Tongue (tissue), 1 donor: ENCODE measurements at regions not wholly inside any gene's neighbourhood (a gene's known extent, or its start where the extent isn't known, plus 50 kb on each side); places are given as distances from the start of the nearest gene placed in this dataset.
"Not testable (repeated sequence)": the region's sequence is repeated elsewhere in the genome, so short reads cannot be mapped to it uniquely, and the experiment has no call there.

Experiments used
- DNase-seq: peaks from one replicate; pipeline ENCODE4 v3.0.0-alpha.2; 2015

DNA sequence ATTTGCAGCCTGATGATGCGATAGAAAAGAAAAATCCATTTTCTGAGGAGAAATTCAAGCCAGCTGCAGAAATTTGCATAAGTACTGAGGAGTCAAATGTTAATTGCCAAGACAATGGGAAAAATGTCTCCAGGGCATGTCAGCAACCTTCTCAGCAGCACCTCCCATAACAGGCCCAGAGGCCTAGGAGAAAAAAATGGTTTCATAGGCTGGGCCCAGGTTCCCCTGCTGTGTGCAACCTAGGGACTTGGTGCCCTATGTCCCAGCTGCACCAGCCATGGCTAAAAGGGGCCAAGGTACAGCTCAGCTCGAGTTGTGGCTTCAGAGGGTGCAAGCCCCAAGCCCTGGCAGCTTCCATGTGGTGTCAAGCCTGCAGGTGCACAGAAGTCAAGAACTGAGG is 144.8 kb upstream of the PRKD1 start:
- not testable (repeated sequence) for DNase-seq

DNA sequence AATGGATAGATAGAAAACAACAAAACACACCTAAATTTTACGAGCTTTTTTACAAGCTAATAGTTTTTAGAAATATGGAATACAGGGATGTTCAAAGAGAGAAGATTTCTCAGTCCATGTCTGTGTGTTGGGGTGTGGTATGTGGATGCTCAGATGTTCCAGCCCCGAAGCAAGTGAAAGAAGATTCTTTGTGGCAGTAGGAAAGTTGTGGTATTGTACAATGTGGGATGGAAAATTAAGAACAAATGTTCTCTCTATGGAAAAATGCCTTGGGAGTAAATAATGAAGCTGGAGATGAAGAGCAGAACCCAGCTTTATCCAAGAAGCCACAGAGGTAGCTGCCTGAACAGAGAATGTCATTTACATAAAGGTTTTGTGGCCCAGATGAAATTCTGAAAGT is 150.3 kb upstream of the PRKD1 start:
- peak; percentile 21 for DNase-seq

DNA sequence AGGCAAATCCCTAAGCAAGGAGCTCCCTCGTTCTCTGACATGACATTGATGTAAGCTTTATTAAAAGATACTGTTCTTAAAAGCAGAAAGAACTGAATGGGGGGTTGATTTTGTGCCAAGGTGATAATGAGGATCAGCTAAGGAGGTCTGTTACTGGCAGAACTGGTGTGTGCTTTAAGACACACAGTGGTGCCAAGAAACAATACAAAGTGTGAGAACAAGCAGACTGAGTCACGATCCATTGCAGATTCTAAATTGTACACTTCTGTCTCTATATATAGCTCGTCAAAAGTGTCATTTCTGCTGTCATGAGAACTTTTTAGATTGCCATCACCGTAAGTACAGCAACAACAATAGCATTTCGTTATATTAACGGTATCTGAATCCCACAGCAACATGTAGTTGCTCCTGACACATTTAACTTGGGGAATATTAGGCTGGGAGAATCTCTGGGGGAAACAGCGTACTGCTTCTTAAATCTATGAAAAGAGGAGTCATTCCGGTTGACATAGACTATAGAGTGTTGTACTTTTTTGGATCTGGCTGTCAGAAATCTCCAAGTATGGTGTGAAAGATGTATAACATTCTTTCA is 151.3 kb upstream of the PRKD1 start:
- no peak for DNase-seq

DNA sequence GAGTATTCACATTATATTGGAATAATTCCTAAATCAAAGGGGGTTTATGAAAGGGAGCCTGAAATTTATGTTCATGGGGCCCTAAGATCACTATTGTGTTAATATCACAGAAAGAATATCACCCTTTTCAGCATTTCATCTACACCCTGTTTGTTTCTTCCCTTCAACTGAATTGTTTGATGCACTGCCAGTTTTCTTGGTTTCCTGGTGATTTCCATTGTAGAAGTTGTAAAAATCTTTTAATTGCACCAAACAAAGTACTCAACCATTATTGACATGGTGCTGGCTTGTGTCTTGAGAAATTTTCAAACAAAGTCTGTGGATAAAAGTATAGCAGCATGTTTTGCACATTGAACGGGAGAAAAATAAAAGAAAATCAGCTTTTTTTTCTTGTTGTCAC is 154.8 kb upstream of the PRKD1 start:
- DNase-seq: no peak

DNA sequence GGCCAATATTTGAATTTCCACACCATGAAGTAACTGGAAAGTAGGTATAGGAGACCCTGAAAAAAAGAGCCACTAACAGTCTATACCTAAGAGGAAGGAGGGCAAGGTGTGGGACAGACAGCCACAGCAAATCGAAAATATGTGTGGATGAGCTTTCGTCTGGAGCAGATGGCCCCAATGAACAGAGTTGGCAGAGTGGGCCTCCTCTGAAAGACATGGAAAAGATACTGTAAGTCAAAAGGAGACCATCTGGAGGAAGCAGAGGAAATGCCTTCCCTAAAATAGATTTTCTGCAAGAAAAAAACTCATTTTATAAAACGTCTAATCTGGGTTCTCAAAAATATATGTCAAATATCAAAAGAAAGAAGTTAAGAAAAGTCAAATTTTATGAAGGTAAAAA is 157.2 kb upstream of the PRKD1 start:
- no peak for DNase-seq

DNA sequence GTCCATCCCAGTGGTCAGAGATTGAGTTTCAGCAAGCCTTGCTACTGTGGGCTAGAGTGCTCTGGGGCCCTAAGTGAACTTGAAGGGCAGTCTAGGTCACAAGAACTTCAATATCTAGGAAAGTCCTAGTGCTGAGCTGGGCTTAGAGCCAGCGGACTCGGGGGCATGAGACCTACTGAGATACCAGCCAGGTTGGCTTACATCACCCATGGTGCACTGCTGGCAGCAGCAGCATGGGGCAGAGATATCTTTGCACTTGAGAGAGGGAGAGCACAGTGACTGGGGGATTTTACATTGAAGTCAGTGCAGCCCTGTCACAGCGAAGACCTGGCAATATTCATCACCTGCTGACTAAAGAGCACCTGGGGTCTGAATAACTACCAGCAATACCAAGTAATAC is 158.3 kb upstream of the PRKD1 start:
- DNase-seq: no peak

DNA sequence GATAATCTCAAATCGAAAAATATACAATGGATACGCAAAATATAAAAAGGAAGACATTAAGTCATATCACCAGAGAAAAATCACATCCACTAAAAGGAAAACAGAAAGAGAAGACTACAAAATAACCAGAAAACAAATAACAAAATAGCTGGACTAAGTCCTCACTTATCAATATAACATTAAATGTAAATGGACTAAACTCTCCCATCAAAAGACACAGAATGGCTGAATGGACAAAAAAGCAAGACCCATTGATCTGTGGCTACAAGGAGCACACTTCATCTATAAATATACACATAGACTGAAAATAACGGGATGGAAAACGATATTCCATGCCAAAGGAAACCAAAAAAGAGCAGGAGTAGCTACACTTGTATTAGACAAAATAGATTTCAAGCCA is 161.0 kb upstream of the PRKD1 start:
- no peak for DNase-seq

DNA sequence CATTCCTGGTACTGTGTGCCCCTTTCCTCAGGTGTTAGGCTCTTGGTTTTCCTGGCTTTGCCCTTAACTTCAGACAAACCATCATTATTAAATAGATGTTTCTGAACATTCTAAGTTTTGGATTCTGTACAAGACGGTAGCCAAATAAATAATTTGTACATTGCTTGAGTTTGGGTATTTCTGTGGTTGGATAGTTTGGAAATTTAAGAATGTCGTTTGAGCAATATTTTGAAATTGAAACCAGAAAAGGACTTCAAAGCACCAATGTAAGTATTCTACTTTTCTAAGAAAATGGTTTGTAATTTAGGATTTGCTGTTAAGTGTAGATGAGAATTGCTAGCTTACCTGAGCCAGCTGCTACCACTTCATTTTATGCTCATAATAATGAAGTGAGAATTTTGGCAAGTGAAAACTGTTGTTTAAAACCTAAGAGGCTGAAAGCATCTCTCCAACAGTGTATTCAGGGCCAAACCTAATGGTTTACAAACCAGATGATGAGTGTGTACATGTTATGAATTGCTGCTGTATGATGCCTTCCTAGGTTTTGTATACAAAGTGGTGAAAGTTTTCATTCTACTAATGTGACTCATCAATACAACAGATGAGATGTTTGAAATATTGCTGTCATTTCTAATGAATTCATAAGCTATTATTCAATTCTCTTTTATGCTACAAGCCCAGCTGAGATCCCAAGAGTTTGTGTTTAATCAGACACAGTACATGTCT is 181.5 kb upstream of the PRKD1 start:
- DNase-seq: no peak

DNA sequence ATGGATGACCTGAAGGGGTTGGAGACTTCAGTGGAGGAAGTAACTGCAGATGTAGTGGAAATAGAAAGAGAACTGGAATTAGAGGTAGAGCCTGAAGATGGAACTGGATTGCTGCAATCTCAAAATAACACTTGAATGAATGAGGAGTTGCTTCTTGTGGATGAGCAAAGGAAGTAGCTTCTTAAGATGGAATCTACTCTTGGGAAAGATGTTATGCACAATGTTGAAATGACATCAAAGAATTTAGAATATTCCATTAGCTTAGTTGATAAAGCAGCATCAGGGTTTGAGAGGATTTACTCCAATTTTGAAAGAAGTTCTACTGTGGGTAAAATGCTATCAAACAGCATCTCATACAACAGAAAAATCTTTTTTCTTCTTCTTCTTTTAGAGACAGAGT is 186.4 kb upstream of the PRKD1 start:
- DNase-seq: no peak

DNA sequence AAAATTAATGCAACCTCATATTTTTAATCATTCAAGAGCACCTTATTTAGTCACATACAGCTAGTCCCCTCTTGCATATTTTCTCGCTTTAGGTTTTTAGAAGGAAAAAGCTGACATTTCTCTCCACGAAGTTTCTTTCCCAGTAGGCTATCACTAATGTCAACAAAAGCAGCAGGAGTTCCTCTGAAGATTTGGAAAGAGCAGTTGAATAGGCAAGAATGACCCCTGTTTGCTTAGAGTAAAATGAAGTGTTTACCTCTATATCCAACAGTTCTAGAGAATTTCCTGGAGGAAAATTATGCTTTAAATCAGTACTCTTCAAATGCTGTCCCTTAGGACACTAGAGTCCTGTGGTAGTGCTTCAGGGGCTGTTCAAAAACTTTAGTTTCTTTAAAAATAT is 188.1 kb upstream of the PRKD1 start:
- DNase-seq: no peak

DNA sequence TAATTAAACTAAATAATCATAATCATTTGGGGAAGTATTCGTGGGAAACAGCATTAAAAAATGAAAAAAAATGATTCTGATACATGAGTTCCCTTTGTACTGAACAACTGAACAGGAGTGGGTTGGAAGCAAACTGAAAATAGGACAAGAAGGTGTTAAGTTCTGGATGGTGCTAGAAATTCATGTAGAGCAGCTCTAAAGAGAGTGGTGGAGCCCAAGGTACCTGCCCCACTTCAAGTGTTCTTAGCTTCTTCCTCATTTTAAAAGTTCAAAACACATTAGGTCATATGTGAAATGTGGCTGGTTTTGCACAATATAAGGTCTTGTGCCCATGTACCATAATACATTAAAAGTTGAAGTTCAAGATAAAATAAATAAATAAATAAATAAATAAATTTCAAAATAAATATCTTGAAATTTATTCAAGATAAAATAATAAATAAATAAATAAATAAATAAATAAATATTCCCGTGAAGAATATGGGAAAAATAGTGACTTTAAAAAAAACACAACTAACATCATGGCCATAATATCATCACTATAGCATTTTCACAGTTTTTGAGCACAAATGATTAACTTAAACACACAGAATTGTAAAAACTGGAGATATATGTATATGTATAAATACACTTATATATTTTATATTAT is 191.5 kb upstream of the PRKD1 start:
- DNase-seq: no peak

DNA sequence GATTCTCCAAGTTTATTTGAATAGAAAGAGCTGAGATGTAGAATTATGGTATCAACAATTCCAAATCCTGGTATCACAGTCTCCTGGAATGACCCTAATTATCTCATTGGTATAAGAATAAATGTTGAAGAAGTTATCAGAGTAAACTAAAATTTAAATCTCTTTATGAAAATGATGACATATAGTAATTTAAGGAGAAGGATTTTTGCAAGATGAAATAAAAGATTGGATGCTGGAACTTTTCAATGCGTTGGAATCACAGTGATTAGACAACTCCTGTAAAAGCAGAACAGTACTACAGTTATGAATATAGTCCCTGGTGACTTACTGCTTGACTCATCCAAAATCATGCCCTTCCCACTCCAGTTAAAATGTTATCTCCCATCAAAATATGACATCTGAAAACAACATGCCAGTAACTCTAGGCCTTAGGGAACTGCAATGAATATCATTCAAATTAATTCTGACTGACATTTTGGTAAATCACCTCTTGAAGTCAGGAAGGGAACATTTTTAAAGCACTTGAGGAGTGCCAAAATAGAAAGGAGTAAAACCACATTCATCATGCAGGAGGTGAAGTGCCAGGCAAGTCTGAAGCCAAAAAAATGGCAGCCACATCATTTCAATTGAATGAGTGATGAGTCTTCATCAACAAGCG is 197.8 kb upstream of the PRKD1 start:
- DNase-seq: no peak

DNA sequence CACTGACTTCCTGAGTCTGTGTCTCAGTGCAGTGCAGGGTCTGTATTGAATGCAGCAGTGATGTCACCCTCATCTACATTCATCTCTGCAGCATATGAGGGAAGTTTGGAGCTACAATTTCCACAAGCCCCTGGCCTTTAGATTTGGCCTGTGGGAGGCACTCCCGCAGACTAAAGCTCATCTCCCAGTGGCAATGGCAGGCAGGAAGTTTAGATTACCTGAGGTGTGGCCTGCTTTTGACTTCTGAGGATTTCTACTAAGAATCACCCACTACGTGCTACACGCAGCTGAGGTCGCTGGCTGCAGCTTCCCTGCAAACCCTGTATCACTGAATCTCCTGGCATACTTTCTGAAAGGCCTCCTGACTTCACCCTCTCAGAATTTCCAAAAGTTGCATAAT is 202.2 kb upstream of the PRKD1 start:
- no peak for DNase-seq

DNA sequence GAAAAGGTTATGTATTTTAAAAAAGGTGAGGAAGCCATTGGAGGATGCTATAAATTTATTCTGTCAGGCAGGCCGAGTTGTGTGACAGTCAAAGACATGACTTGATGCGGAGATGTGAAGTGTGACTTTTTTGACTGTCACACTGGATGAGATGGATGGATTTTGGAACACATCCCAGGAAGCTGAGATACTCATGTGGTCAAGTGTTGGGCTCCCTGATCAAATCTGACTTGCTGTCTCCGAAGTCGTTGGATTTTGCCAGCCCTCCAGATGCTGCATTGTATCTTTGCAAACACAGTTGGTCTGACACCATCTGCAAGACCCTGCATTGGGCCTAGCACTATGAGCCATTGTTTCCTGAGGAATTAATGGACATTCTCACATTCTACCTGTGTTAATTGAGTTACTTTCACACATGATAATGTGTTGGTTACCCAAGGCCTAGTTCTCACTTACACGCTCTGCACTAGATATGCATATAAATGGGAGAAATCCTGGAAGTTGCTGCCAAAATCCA is 204.0 kb upstream of the PRKD1 start:
- no peak for DNase-seq

DNA sequence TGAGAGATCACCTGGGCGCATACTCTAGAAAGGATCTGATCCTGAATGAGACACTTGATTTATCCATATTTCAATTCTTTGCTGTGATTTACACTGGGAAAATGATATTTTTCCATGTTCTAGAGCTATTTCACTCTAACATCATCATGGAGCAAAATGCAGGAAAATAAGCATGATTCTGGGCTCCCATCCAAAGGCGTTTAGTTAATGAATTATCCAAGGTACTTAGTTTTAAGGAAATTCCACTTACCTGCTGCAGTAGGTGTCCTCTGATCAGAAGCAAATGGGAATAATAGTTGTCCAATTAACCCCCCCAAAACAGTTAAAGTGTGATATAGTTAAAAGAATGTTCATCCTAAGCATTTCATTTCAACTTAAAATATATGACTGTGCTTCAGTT is 204.5 kb upstream of the PRKD1 start:
- no peak for DNase-seq

DNA sequence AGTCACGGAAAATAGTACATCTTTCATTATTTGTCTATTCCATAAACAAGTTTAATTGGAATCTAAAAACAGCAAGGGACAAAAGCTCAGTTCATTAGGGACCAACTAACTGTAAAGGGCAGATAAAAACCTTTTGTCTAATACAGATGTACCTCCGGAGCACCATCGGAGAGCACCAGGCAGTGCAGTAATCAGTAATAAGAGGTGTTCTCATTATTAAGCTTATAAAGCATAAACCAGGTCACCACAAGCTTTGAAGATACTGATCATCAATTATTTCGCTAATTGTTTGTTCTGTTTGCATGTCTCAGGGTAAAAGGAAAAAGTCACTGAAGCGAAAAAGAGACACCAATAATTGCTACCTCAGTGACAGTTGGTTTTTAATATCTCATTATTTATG is 207.3 kb upstream of the PRKD1 start:
- DNase-seq: no peak

DNA sequence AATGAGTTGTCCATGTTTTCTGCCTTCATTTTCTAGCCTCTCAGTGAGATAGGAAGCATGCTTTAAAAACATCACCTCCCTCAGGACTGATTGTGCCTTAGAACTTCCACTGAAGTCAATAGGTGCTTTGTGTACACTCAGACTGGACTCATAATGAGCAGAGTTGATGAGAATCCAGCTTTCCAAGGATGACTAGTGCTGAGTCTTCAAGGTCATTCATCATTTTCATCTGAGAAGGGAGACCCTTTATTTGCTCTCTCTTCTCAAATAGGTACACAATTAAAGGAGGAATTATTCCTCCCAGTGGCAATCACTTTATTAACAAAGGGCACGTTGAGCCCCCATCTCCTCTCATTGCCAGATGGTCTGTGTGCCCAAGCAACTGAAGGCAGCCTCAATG is 210.9 kb upstream of the PRKD1 start:
- no peak for DNase-seq

DNA sequence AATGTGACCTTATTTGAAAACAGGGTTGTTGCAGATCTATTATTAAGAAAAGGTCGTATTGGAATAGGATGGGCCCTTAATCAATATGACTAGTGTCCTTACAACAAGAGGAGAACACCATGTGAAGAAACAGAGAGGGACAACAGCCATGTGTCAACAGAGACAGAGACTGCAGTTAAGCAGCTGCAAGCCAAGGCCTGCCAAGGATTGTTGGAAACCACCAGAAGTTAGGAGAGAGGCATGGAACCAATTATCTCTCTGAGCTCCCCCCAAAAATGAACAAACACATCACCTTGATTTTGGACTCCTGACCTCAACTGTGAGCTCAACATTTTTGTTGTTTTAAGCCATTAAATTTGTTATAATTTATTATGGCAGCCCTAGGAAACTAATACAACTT is 214.6 kb upstream of the PRKD1 start:
- DNase-seq: no peak

DNA sequence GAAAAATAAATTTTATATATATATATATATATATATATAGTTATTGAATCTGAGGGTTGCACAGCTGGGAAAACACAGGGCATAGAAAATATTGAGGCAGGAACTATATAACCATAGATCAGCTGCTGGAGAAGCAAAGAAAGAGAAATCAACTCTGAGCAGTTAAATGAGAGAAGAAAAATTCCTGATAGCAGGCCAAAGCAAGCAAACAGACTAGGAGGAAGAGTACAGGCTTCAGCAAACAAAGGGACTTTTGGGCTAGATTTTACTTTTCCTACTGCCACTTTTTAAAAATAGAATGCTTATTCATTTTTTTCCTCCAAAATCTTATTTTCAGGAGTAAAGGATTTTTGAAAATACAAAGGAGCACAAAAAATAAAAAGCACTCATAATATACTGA is 216.0 kb upstream of the PRKD1 start:
- DNase-seq: peak; percentile 18

DNA sequence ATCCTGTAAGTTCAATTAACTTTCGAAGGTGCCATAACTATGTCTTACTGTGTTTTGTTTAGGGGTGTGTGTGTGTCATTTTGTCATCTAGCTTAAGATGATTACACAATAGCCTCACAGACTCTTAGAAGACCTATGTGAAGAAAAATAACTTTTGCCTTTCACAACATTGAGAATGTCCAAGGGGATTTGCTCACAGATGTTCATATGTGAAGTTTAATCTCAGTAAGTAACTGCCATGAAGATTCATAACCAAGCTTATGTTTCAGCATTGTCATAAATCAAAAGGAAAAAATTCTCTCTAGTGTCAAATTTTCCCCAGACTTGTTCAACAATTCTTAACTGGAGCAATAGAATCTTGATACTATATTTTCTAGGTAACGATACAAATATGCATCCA is 226.1 kb upstream of the PRKD1 start:
- DNase-seq: no peak

DNA sequence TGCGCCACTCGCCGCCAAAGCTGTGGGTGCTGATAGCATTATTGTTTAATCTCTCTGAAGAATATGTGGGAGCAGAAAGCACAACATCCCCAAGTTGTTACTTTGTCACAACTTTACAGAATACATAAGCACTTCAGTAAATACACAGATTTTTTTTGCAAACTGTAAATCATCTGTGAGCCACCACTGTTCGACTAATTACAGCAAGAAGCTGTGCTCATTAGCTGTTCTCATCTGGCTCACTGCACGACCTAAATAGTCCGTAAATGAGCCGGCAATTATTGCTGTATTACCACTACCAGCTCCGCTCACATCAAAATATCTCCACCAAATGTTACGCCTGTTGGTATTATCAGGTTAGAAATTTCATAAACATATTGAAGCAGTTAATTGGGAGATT is 228.9 kb upstream of the PRKD1 start:
- DNase-seq: no peak

DNA sequence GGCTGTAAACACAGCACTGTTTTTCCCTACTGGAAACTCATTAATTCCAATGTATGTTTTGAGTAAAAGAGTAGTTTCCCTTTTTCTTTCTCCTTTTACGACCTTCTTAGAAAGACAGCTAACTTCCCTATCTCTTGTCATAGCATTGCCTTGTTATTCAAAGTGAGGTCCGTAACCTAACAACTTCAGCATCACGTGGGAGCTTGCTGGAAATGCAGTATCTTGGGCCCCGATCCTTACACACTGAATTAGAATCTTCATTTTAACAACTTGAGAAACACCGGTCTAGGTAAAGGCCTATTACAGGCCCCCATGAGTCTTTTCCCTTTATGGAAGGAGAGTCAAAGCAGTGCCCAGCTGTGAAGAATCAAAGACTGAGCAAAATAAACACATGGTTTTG is 230.7 kb upstream of the PRKD1 start:
- DNase-seq: no peak

DNA sequence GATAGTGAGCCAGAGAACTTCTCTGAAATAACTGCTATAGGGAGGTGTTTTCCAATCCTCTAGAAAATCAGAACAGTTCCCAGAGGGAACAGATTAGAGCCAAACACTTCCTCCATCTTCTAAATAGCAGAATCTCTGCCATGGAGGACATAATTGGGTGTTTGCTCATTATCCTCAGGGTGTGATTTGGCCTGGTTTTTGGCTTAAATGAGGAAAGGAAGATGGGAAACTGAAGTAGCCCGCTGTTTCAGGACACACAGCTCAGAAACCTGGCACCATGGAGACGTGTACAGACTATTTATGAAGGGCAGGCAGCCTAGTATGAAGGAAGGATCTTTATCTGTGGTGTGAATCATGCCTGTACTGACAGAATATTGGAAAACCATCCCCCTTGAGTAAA is 231.7 kb upstream of the PRKD1 start:
- no peak for DNase-seq
